GM19467 (cell line): ENCODE measurements at regions not wholly inside any gene's neighbourhood (a gene's known extent, or its start where the extent isn't known, plus 50 kb on each side); places are given as distances from the start of the nearest gene placed in this dataset.

ENCODE experiments used
- ATAC-seq: cut with Tn5 transposase; IDR thresholded peaks from one replicate; pipeline ENCODE4 v1.9.1; 2021; ENCODE audit warnings: mild to moderate bottlenecking, moderate library complexity; ENCODE audit not compliant: unreplicated experiment

DNA sequence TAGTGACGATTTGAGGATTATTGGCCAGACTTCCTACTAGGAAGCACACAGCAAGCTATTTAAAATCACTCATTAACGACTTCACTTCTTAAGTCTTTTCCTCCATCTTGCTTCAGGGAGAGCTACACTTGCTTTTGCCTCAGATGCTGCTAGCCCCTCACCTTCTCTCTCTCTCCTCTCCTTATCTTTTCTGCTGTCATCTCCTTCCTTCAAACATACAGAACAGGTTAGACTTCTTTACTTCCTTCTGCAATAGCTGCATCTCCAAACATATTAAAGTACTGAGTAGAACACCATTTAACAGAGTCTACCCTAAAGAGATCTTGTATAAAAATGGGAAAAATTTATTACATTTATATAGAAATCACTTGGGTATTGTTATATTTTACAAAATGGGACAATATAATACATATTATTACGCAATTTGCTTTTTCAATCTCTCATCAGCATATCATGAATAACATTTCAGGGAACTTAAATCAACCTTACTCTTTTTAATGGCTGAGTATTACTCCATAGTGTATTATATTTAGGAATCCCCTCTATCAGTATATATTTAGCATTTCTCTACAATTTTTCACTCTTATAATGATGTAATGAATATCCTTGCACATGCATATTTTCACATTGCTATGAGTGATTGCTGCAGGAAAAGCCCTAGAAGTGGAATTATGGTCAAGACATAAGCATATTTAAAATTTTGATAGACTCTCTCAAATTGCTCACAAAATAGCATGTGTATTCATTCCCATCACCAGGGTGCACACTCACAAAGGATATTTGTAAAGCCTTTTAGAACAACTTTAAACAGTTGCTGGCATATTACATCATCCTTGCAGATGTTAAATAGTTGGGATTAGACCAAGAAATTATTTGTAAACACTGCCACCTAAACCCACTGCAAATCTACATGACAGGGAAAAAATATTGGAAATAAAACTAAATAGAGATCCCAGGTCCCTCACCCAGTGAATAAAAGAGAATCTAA, 164.5 kb upstream of the NFIB start:
- ATAC-seq, result no peak

DNA sequence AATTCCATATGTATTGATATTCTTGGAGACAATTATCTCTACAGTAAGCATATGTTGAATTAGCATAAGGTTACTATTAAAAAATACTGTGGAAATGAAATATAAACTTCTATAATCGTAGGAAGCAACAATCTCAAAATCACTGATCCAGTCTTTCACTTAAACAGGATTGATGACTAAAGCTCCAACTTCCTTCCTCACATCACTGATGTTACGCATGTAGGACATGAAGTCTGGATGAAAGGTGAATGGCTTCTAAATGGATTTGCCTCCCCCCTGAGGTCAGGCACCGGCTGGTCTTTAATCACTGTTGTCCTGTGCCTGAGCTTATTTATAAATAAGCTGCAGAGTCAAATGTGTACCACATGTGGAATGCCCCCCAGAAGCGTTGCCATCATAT, 157.1 kb upstream of the NFIB start:
- ATAC-seq, result no peak

GRCh38 chr9:14467675-14468374, 153.9 kb upstream of the NFIB start:
- ATAC-seq, result no peak

DNA sequence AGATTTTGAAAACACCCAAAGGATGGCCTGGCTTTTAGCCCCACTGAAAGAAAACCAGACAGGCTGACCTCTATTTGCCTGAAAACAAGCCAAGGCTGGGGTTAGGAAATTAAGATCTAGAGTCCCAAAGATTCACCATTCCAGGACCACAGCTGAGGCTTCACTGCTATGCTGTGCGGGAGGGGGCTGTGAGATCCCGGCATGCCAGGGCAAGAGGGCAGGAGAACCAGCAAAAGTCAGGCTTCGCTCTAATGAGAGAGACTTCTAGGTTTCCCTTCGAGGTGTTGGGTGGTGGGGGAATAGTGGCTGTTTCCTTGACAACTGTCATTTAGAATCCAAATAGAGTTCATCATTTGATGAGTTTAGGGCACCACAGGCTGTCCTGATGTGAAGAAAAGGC, 152.9 kb upstream of the NFIB start:
- ATAC-seq, result no peak

GRCh38 chr9:14466429-14466818, 152.5 kb upstream of the NFIB start:
- ATAC-seq, result no peak

DNA sequence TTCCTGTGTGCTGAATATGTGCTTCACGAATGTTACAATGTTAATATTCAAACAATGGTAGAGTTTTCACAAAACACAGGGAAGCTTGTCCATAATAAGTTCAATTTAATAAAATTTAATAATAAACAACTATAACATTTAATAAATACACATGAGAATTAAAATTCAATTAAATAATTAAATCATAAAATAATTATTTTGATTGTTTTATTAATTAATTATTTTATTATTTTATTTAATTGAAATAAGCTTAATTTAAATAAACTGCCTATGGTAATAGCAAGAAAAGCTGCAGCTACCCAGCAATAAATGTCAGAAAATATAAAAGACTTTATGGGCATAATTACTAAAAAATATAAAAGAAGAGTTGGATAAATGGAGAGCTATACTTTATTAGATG, 149.0 kb upstream of the NFIB start:
- ATAC-seq, result no peak

- no peak for ATAC-seq
Observed at GRCh38 chr9:14455243-14455642, 141.3 kb upstream of the NFIB start.

DNA sequence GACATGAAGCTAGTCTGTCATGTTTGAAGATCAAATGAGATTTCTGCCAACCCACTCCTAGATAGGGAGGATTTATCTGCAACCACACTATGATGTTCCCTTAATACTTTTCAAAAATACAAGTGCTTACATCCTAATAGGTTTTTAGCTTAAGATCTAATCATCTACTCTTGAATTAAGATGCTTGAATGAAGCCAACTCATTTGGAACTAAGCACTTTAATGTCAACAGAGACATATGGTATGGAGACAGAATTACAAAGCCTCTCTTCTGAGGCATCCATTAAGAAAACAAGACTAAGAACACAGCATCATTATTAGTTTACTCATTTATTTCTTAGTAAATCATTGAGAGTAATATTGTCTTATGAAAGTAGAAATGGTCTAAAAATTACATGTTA, 139.3 kb upstream of the NFIB start:
- no peak for ATAC-seq

GRCh38 chr9:14452539-14452938, 138.6 kb upstream of the NFIB start:
- no peak for ATAC-seq

DNA sequence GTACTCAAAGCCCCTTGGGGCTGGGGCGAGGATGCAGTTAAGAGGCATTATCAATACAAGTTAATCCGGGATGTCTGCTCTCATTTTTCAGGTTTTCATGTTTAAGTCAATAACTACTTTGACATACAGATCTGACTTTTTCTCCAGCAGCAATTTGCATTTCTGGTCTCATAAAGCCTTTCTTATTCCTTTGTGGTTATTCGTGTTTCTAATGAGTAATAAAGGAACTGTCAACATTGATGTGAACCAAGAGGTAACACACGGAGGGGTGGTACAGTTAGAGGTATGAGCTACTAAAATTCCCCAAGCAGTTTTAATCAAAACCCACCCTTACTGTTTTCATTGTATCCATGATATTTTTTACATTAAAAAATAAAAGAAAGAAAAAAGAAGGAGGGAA, 138.0 kb upstream of the NFIB start:
- ATAC-seq, result peak; percentile 74

GRCh38 chr9:14447103-14447502, 133.2 kb upstream of the NFIB start:
- no peak for ATAC-seq

- ATAC-seq, result no peak
Observed at GRCh38 chr9:14445946-14446345, 132.0 kb upstream of the NFIB start.

DNA sequence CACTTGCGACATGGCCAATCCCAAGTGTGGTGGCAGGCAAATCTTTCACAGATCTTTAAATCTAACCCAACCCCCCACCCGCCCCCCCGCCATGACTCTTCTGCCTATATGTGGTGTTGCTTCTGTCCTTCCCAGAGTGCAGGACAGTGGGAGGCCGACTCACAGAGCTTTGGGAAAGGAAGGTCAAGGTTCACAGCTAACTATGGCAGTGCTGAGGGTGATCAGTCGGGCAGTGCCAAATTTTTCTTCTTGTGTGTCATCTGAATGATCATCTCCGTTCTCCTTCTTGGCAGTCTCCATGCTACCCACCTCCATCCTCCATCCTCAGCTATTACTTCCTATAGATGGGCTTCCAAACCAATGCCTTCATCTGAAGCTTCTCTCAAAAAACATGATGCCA, 129.0 kb upstream of the NFIB start:
- no peak for ATAC-seq

GRCh38 chr9:14441976-14442651, 128.2 kb upstream of the NFIB start:
- no peak for ATAC-seq

DNA sequence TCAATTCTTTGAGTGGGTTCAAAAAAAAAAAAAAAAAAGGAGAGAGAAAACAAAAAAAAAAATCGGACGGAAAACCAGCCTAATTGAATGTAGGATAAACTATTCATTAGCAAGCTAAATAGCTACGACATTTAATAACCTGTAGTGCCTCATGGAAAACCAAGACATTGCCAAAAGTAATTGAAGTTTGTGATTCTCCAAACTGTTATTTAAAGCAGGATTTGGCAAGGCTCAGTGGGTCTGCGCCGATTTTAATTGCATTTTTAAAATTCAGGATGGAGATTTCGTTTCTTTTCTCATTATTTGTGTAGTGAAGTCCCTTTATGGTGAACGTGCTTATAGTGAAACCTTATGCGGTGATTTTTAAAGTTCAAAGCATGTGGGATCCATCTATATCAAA, 127.2 kb upstream of the NFIB start:
- ATAC-seq, result no peak

GRCh38 chr9:14440062-14440461, 126.1 kb upstream of the NFIB start:
- ATAC-seq, result no peak

DNA sequence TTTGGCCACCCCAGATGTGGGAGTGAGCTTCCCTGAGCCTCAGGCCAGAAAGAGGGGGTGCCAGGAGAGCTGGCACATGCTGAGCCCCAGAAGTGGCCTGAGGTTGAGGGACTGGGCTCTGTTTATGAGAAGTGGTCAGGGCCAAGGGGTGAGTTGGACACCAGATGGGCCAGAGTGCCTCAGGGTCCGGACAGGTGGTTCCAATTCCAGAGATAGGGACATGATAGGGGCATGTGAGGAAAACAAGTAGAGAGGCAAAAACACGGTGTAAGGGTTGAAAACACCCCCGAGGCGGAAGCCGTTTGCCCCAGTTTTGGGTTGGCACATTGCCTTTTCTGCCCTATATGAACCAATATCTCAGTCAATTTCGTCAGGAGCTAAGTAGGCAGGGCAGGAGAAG, 125.6 kb upstream of the NFIB start:
- ATAC-seq, result no peak

DNA sequence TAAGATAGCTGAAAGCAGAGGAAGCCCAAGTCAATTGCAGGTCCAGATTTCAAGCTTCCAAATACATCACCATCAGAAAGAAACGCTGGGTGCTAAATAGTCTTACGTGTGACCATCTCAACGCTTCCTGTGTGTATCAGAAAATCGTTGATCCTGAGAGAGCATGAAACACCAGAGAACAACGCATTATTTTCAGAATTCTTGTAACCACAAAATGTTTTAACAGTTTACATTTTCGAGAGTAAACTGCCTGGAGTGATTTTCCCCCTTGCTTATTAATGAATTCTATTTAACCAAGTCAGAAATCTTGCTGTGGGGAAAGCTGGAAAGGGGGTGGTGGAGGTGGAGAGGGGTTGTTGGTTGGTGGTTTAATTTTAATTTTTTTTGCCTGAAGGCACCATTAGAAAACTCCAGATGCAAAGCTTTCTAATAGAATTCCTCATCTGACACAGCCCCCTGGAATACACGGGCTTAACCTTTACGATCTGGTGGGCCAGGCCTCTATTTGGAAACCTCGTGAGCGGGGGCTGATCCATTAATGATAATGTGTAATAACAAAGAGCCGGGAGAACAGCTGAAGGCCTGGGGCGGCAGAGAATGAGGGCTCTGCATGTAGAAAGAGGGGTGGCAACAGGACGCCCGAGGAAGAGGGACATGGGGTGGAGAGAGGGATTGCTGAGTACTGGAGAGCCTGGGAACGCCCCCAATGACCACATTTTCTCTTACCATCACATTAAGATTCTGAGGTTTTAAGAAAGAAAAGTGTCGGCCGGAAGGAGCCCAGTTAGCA, 124.5 kb upstream of the NFIB start:
- no peak for ATAC-seq

DNA sequence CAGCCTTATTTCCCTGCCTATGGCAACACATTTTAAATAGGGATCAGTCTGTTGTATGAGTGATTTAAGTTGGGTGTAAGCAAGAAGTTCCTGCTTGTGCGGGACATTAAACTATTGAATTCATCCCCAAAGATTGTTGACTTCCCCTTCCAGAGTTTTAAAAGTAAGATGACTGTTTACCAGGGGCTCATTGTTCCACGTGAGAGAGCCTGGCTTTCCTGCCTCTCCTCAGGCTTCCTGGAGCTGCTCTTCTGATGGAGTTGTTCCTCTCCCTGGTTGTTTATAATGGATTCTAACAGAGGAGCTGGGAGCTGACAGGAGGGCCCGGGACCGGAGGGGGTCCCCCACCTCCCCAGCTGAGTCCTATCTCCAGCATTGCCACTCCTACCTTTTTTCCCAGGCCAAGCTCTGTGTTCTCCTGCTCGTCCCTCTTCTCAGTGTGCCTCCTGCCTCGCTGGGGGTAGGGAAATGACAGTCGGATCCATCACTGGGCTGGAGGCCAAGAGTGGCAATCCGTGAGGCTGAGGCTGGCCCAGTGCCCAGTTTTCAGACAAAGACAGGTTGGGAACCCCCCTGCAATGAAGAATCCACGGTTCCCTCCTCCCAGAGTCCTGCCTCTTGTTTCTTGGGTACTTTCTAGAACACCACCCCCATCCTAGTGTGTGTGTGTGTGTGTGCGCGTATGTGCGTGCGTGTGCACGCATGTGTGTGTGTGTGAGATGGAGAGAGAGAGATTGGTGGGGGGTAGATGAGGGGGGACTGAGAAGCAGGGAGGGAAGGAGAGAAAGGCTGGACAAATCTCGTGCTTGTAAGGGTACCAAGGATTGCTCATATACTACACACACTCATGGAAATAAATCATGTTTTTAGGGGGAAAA, 123.7 kb upstream of the NFIB start:
- no peak for ATAC-seq

DNA sequence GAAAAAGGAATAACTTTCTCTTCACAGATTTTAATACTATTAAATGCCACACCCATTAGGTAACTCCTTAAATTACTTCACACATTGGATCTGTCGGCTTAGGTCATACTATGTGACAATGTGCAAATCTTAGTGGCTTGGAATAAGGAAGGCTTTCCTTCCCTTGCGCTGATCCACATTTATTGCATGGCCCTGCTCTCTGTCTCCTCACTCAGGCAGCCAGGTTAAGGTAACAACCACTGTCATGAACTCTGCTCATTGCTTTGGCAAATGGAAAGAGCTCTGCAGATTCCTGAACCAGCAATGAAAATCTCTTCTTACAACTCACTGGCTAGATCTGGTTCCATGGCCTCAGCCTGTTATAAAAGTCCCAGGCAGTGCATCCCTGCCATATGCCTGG, 121.9 kb upstream of the NFIB start:
- no peak for ATAC-seq
